HTR-8/SVneo (cell line): ENCODE measurements at regions not wholly inside any gene's neighbourhood (a gene's known extent, or its start where the extent isn't known, plus 50 kb on each side); places are given as distances from the start of the nearest gene placed in this dataset.
"Not testable (repeated sequence)": the region's sequence is repeated elsewhere in the genome, so short reads cannot be mapped to it uniquely, and the experiment has no call there.

Source experiments
- DNase-seq: peaks from one replicate; pipeline ENCODE4 v3.0.0; 2011; ENCODE audit warnings: low spot score, mixed read lengths; ENCODE audit not compliant: insufficient read length
- FAIRE-seq: peaks from 2 replicates; lab custom pipeline; 2011; peaks lifted over from hg19 to GRCh38; lab: Jason Lieb, UNC

- FAIRE-seq, result not testable (repeated sequence)
Observed at GRCh38 chr3:172579753-172580152, 56.5 kb upstream of the TNFSF10 start.

DNA sequence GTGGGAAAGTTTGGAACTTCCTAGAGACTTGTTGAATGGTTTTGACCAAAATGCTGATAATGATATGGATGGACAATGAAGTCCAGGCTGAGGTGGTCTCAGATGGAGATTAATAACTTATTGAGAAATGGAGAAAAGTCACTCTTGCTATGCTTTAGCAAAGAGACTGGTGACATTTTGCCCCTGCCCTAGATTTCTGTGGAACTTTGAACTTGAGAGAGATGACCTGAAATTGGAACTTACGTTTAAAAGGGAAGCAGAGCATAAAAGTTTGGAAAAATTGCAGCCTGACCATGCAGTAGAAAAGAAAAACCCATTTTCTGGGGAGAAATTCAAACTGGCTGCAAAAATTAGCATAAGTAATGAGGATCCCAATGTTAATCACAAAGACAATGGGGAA is 55.5 kb upstream of the TNFSF10 start:
- not testable (repeated sequence) for FAIRE-seq, DNase-seq

More at GRCh38 chr3:172579753-172580152, 56.5 kb upstream of the TNFSF10 start:
- DNase-seq, result not testable (repeated sequence)

DNA sequence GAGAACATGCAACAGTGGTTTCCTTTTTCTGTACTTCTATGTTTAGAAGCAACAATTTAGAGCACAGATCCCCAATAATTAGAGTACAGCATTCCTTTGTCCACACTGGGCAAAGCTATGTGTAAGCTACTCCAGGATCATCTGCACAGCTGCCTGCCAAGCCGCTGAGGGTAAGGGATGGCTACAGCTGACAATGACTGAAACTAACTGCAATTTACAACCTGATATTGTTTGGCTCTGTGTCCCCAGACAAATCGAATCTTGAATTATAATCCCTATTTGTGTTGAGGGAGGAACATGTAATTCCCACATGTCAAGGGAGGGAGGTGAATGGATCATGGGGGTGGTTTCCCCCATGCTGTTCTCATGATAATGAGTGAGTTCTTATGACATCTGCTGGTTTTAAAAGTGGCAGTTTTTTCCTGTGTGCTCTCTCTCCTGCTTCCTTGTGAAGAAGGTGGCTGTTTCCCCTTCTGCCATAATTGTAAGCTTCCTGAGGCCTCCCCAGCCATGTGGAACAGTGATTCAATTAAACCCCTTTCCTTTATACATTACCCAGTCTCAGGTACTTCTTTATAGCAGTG is 54.8 kb upstream of the TNFSF10 start:
- no peak for FAIRE-seq

GRCh38 chr3:172575375-172575774 is 52.1 kb upstream of the TNFSF10 start:
- no peak for FAIRE-seq
- no peak for DNase-seq

More for the DNA sequence above, 54.8 kb upstream of the TNFSF10 start:
- no peak for DNase-seq

DNA sequence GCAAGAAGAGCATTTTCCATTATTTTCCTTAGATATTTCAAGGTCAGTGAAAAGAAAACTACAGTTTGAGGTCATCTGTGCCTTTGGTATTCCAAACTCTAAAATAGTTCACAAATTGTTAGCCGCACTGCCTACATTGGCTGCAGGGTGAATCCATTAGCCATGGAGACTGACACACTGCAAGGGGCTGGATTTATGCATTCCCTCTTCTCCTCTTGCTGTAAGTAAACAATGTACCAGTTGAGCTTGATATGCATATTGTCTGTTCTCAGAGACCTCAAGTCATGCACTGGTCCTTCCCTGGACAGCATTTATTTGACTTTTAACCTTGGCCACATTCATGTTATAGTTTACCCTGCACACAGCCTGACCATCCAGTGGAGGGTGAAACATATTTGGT is 50.2 kb upstream of the TNFSF10 start:
- FAIRE-seq (peak; percentile 66), DNase-seq (no peak)
